B cell (primary cell): ENCODE measurements at regions not wholly inside any gene's neighbourhood (a gene's known extent, or its start where the extent isn't known, plus 50 kb on each side); places are given as distances from the start of the nearest gene placed in this dataset.

Experiments used
- ATAC-seq: fragments of 200-7000 bp; cut with Tn5 transposase; one replicate; pipeline ENCODE4 v1.10.0; 2021; ENCODE audit warnings: low read depth, mild to moderate bottlenecking, moderate number of reproducible peaks, moderate library complexity
- CTCF ChIA-PET: fragments of 350-600 bp; sonication (Branson Sonifier 250); formaldehyde crosslinking; loops from one replicate; lab custom pipeline; 2021; ENCODE audit warnings: antibody characterized with exemption, inconsistent platforms; lab: Charles Lee
- POLR2A ChIA-PET: fragments of 350-600 bp; sonication (Branson Sonifier 250); formaldehyde crosslinking; loops from one replicate; lab custom pipeline; 2021; ENCODE audit warnings: antibody characterized with exemption; lab: Charles Lee
- DNase-seq: peaks from one replicate; pipeline ENCODE4 v3.0.0; 2013
- H2AFZ ChIP-seq: 2 replicates; pipeline ENCODE4 v1.6.1; 2012; ENCODE audit warnings: mild to moderate bottlenecking, low read depth, low read length; ENCODE audit not compliant: insufficient read depth, poor library complexity, severe bottlenecking
- H3K27ac ChIP-seq, 2 donors: 1 replicate in 1 of 2; 2 replicates in 1 of 2; pipeline ENCODE4 v1.5.1; 2012 to 2013; ENCODE audit warnings: low read length in 2 of 2, mild to moderate bottlenecking in 2 of 2, moderate library complexity in 1 of 2
- H3K27me3 ChIP-seq, 4 experiments: fragments of 200-600 bp in 1 of 4; sonication (generic) in 1 of 4; replicated peaks in 1 of 4; 1 replicate in 2 of 4; 2 replicates in 2 of 4; pipeline versions ENCODE4 v1.6.1 to v1.7.0; 2013 to 2016; ENCODE audit warnings: low read length in 3 of 4, mild to moderate bottlenecking in 2 of 4, mixed read lengths in 1 of 4, moderate library complexity in 1 of 4; ENCODE audit not compliant: insufficient read depth in 4 of 4, control insufficient read depth in 3 of 4; ENCODE audit errors: control extremely low read depth in 1 of 4
- H3K36me3 ChIP-seq, 2 experiments: replicated peaks in 1 of 2; 1 replicate in 1 of 2; 2 replicates in 1 of 2; pipeline versions ENCODE4 v1.6.1 to v1.7.1; 2013; ENCODE audit warnings: low read length in 1 of 2; ENCODE audit not compliant: insufficient read depth in 2 of 2, control insufficient read depth in 1 of 2; ENCODE audit errors: control extremely low read depth in 1 of 2, extremely low read depth in 1 of 2
- H3K4me1 ChIP-seq, 2 donors: fragments of 200-600 bp in 1 of 2; sonication (generic) in 1 of 2; 1 replicate in 1 of 2; 2 replicates in 1 of 2; pipeline versions ENCODE4 v1.5.1 to v1.6.1; 2013 to 2017; ENCODE audit warnings: low read length in 2 of 2; ENCODE audit not compliant: control insufficient read depth in 2 of 2, insufficient read depth in 2 of 2
- H3K4me2 ChIP-seq: replicated peaks from 2 replicates; pipeline ENCODE3; 2012; ENCODE audit warnings: mild to moderate bottlenecking, low read depth, low read length; ENCODE audit not compliant: poor library complexity, severe bottlenecking
- H3K4me3 ChIP-seq, 5 experiments: fragments of 200-600 bp in 1 of 5; sonication (generic) in 1 of 5; 1 replicate in 3 of 5; 2 replicates in 2 of 5; pipeline versions ENCODE4 v1.5.1 to v1.7.0; 2011 to 2016; ENCODE audit warnings: low read length in 4 of 5, mild to moderate bottlenecking in 4 of 5, low read depth in 2 of 5, control low read depth in 1 of 5, moderate library complexity in 1 of 5; ENCODE audit not compliant: insufficient read depth in 1 of 5; ENCODE audit errors: control extremely low read depth in 1 of 5, extremely low read depth in 1 of 5
- H3K79me2 ChIP-seq: fragments of 200-600 bp; sonication (generic); one replicate; pipeline ENCODE4 v1.6.0; 2016; ENCODE audit warnings: low read length; ENCODE audit not compliant: control insufficient read depth, insufficient read depth
- H3K9ac ChIP-seq: fragments of 200-600 bp; sonication (generic); 2 replicates; pipeline ENCODE4 v1.6.1; 2017; ENCODE audit warnings: mild to moderate bottlenecking, low read length, moderate library complexity
- H3K9me3 ChIP-seq, 3 donors: one replicate each; pipeline versions ENCODE4 v1.6.1 to v1.7.1; 2013; ENCODE audit warnings: low read length in 2 of 3; ENCODE audit not compliant: control insufficient read depth in 2 of 3, insufficient read depth in 1 of 3; ENCODE audit errors: control extremely low read depth in 1 of 3
- H4K20me1 ChIP-seq: 2 replicates; pipeline ENCODE4 v1.6.0; 2012; ENCODE audit warnings: mild to moderate bottlenecking, low read length; ENCODE audit not compliant: insufficient read depth, control insufficient read depth, poor library complexity, severe bottlenecking
- H3K27ac Mint-ChIP-seq: one replicate; pipeline ENCODE4 v1.8.0; 2021; ENCODE audit warnings: mixed read lengths
- H3K27me3 Mint-ChIP-seq: one replicate; pipeline ENCODE4 v1.8.0; 2021; ENCODE audit warnings: mixed read lengths
- H3K4me1 Mint-ChIP-seq: one replicate; pipeline ENCODE4 v1.8.0; 2021; ENCODE audit warnings: mixed read lengths
- H3K4me3 Mint-ChIP-seq: one replicate; pipeline ENCODE4 v1.8.0; 2021; ENCODE audit warnings: mixed read lengths
- H3K9me3 Mint-ChIP-seq: one replicate; pipeline ENCODE4 v1.8.0; 2022; ENCODE audit warnings: mixed read lengths; ENCODE audit not compliant: insufficient read depth
- EZH2 ChIP-seq: IDR thresholded peaks from 2 replicates; pipeline ENCODE4 v1.6.1; 2012; ENCODE audit warnings: borderline replicate concordance, low read depth, mild to moderate bottlenecking, moderate library complexity, low read length; ENCODE audit not compliant: insufficient read depth, poor library complexity, severe bottlenecking
- WGBS: methylation state at CpG from one replicate; pipeline ENCODE4 v1.1.5; 2013; ENCODE audit warnings: missing lambda C conversion rate; ENCODE audit not compliant: insufficient coverage; 5-methylcytosine and 5-hydroxymethylcytosine counted together
- intact Hi-C: fragments of 100-400 bp; cut with micrococcal nuclease; formaldehyde crosslinking; loops from one replicate; pipeline ENCODE4 v1.10.0; 2022
- TF ChIP-seq, protein P1 (sequence below): fragments of 200-600 bp; IDR thresholded peaks from one replicate; pipeline ENCODE4 v1.8.0; 2022; ENCODE audit warnings: antibody characterized with exemption, mild to moderate bottlenecking

DNA sequence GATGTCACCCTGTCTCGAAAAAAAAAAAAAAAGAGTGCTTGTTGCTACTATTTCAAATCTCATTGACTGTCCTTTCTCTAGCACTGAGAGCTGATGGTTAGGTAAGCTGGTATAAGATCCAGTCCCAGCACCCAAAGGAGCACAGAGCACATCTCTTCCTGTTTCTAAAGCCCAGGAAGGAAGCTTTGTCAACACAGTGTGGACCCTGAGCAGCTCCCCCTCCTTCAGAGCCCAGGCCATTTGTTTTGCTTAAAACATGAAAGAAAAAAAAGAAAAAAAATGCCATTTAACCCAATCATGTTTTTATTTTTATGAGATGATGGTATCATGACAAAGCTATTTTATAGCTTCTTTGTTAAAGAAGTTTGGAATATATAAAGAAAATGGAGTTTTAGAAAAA lies 184.1 kb upstream of the DUSP10 start:
- H3K27ac Mint-ChIP-seq, result no peak overlapping the region
- POLR2A ChIA-PET, result no interaction called here

DNA sequence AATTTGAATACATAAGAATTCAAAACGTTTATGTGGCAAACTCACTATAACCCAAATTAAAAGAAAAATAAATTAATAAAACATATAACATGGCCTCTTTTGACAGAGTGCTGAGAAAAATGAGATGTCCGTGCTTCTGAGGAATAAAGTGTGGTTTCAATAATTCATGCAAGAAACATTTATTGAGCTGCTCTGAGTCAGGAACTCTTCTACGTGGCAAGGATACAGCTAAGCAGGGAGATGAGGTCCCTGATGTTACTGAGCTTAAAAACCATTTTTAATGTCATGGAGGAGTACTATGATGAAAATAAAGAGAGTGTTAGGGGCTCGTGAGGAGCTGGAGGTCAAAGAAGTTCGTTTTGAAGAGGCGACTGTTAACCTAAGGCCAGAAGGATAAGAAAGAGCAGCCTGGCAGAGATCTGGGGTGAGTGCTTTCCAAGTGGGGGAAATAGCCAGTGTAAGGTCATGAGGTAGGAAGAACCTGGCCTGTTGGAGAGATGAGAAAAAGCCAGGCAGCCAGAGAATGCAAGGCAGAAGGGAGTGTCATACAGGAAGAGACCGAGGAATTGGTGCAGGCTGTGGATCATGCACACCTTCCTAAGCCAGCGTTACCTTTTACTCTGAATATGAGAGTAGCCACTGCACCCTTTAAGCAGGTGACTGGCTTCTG lies 182.2 kb upstream of the DUSP10 start:
- CTCF ChIA-PET, result interaction anchor here (2.5 kb wide), 1 partner anchor 10 kb away, joined by 5 read pairs; no protein-coding TSS in a partner anchor
- no peak overlapping the region for H3K27ac ChIP-seq
- H3K36me3 ChIP-seq, result no peaks in the 10 kb centered on the region
- no peak overlapping the region for H2AFZ ChIP-seq
- Mint-ChIP-seq H3K27me3 (no peaks in the 10 kb centered on the region), H3K4me1 (no peaks in the 10 kb centered on the region), H3K9me3 (no peaks in the 10 kb centered on the region), H3K27ac (no peak overlapping the region), H3K4me3 (no peak overlapping the region)
- POLR2A ChIA-PET, result no interaction called here
- H3K27me3 ChIP-seq, result no peaks in the 10 kb centered on the region
- WGBS, result 98% methylated on average over 6 of the region's 8 CpGs
- H3K9ac ChIP-seq, result no peak overlapping the region
- ATAC-seq (no peak), DNase-seq (no peak)
- no peaks in the 10 kb centered on the region for H3K4me1 ChIP-seq
- H3K4me3 ChIP-seq, result no peak overlapping the region
- H3K4me2 ChIP-seq, result no peak overlapping the region
- no peaks in the 10 kb centered on the region for H4K20me1 ChIP-seq
- no peak for TF ChIP-seq EZH2
- TF ChIP-seq, protein P1, sequence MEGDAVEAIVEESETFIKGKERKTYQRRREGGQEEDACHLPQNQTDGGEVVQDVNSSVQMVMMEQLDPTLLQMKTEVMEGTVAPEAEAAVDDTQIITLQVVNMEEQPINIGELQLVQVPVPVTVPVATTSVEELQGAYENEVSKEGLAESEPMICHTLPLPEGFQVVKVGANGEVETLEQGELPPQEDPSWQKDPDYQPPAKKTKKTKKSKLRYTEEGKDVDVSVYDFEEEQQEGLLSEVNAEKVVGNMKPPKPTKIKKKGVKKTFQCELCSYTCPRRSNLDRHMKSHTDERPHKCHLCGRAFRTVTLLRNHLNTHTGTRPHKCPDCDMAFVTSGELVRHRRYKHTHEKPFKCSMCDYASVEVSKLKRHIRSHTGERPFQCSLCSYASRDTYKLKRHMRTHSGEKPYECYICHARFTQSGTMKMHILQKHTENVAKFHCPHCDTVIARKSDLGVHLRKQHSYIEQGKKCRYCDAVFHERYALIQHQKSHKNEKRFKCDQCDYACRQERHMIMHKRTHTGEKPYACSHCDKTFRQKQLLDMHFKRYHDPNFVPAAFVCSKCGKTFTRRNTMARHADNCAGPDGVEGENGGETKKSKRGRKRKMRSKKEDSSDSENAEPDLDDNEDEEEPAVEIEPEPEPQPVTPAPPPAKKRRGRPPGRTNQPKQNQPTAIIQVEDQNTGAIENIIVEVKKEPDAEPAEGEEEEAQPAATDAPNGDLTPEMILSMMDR, result no peak
- intact Hi-C loops, result no loop called here
- no peaks in the 10 kb centered on the region for H3K79me2 ChIP-seq
- peaks cover 0 to 5% (median 0%) of the 10 kb centered on the region in 3 donors for H3K9me3 ChIP-seq

More for the DNA sequence above, 184.1 kb upstream of the DUSP10 start:
- Mint-ChIP-seq H3K9me3 (no peaks in the 10 kb centered on the region), H3K27me3 (no peaks in the 10 kb centered on the region), H3K4me1 (no peaks in the 10 kb centered on the region), H3K4me3 (no peak overlapping the region)
- Histone ChIP-seq H3K9ac (no peak overlapping the region), H3K79me2 (no peaks in the 10 kb centered on the region), H3K4me1 (no peaks in the 10 kb centered on the region), H3K9me3 (peaks cover 0 to 5% (median 0%) of the 10 kb centered on the region in 3 donors), H3K27me3 (no peaks in the 10 kb centered on the region), H3K27ac (no peak overlapping the region), H3K4me2 (no peak overlapping the region), H2AFZ (no peak overlapping the region), H3K4me3 (no peak overlapping the region), H3K36me3 (no peaks in the 10 kb centered on the region), H4K20me1 (no peaks in the 10 kb centered on the region)
- TF ChIP-seq, protein P1, result no peak
- no peak for TF ChIP-seq EZH2
- DNase-seq (no peak), ATAC-seq (no peak)
- CTCF ChIA-PET, result interaction anchor here (0.8 to 0.9 kb wide), 2 partner anchors 9 to 14 kb away, joined by 3 to 4 read pairs; no protein-coding TSS in a partner anchor
- intact Hi-C loops, result no loop called here
- no CpG with 5 or more reads among the region's 1 CpG for WGBS
